ENCODE measurements at regions not wholly inside any gene's neighbourhood (a gene's known extent, or its start where the extent isn't known, plus 50 kb on each side); places are given as distances from the start of the nearest gene placed in this dataset.

DNA sequence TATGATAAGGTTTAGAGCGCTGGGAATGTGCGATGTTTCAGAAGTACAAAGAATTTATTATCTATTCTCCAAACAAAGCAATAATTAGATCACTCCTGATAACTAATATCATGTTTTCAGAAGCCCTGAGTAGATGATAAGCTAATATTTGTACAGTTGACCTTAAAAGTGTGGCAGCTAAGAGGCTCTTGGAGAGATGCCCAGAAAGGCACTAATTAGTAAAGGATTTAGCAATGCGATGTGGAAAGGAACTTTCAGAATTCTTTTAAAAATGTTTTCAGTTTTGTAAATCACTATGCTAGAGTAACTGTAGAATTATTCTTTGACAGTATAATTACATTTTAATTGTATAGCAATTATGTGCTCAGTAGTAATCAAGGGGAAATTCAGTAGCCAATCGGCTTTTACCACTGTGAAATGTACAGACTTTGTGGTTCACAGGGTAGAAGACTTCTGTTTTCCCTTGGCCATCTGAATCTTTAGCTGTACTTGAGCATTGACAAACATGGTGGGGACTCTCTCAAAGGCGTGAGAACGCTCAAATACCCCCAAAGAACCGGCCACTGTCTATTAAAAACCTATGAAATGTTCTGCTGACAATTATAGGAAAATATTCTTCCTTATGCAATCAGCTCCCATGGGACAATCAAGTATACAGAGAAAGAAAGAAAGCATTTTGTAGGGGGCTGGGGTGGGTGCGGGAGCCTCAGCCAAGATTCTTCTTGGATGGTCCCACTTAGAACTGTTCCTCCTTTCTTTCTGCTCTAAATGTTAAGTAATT is 262.8 kb upstream of the AGAP1 start:
- no peaks in the 10 kb centered on the region for H3K9me3 Mint-ChIP-seq (ENCODE audit: unreplicated experiment)
- ChIA-PET CTCF (interaction anchor here (0.6 kb wide), 1 partner anchor 1223 kb away, joined by 3 read pairs; no protein-coding TSS in a partner anchor), POLR2A (no interaction called here)
- Histone ChIP-seq H3K4me1 (no peaks in the 10 kb centered on the region), H3K9me3 (no peaks in the 10 kb centered on the region), H3K27me3 (replicated peaks; ENCODE audit: control insufficient read depth, insufficient read depth, low read length) (no peaks in the 10 kb centered on the region; the same call in 1 of the 2 replicates), H3K4me3 (ENCODE audit: low read depth, low read length) (no peak overlapping the region), H3K36me3 (ENCODE audit: control insufficient read depth, insufficient read depth, low read length) (no peaks in the 10 kb centered on the region)
- peaks cover 9% of the 10 kb centered on the region for H3K4me1 Mint-ChIP-seq (ENCODE audit: low read depth, unreplicated experiment)
- TF ChIP-seq, protein P1, sequence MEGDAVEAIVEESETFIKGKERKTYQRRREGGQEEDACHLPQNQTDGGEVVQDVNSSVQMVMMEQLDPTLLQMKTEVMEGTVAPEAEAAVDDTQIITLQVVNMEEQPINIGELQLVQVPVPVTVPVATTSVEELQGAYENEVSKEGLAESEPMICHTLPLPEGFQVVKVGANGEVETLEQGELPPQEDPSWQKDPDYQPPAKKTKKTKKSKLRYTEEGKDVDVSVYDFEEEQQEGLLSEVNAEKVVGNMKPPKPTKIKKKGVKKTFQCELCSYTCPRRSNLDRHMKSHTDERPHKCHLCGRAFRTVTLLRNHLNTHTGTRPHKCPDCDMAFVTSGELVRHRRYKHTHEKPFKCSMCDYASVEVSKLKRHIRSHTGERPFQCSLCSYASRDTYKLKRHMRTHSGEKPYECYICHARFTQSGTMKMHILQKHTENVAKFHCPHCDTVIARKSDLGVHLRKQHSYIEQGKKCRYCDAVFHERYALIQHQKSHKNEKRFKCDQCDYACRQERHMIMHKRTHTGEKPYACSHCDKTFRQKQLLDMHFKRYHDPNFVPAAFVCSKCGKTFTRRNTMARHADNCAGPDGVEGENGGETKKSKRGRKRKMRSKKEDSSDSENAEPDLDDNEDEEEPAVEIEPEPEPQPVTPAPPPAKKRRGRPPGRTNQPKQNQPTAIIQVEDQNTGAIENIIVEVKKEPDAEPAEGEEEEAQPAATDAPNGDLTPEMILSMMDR (IDR thresholded peaks at IDR 0.05; ENCODE audit: insufficient read depth in 1 of 2, low read depth in 1 of 2, low read length in 1 of 2, severe bottlenecking in 1 of 2, unreplicated experiment in 1 of 2), result no peak
- H3K27ac Mint-ChIP-seq (ENCODE audit: unreplicated experiment), result no peak overlapping the region
- H3K27me3 Mint-ChIP-seq (ENCODE audit: insufficient read depth, unreplicated experiment), result peaks cover 2% of the 10 kb centered on the region
- peak overlapping the region; percentile 17 for H3K4me3 Mint-ChIP-seq (ENCODE audit: unreplicated experiment)
- DNase-seq, result no peak
- H3K36me3 Mint-ChIP-seq (ENCODE audit: insufficient read depth, unreplicated experiment), result no peaks in the 10 kb centered on the region
- intact Hi-C loops (cut with micrococcal nuclease; ENCODE audit: unreplicated experiment), result no loop called here
- no TSS peak for BruUV-seq (replicated peaks)

GRCh38 chr2:235232449-235233433 is 261.1 kb upstream of the AGAP1 start:
- no TSS peak for BruUV-seq (replicated peaks)
- no peaks in the 10 kb centered on the region for H3K4me1 ChIP-seq
- H3K9me3 ChIP-seq, result no peaks in the 10 kb centered on the region
- no peak for DNase-seq
- H3K27me3 ChIP-seq (replicated peaks; ENCODE audit: control insufficient read depth, insufficient read depth, low read length), result no peaks in the 10 kb centered on the region
- ChIA-PET POLR2A (no interaction called here), CTCF (no interaction called here)
- TF ChIP-seq, protein P1 (IDR thresholded peaks at IDR 0.05; ENCODE audit: insufficient read depth in 1 of 2, low read depth in 1 of 2, low read length in 1 of 2, severe bottlenecking in 1 of 2, unreplicated experiment in 1 of 2), result no peak
- Mint-ChIP-seq H3K36me3 (ENCODE audit: insufficient read depth, unreplicated experiment) (no peaks in the 10 kb centered on the region), H3K9me3 (ENCODE audit: unreplicated experiment) (no peaks in the 10 kb centered on the region), H3K4me3 (ENCODE audit: unreplicated experiment) (no peak overlapping the region), H3K4me1 (ENCODE audit: low read depth, unreplicated experiment) (peaks cover 9% of the 10 kb centered on the region), H3K27ac (ENCODE audit: unreplicated experiment) (no peak overlapping the region), H3K27me3 (ENCODE audit: insufficient read depth, unreplicated experiment) (peaks cover under 1% of the 10 kb centered on the region)
- no peaks in the 10 kb centered on the region for H3K36me3 ChIP-seq (ENCODE audit: control insufficient read depth, insufficient read depth, low read length)
- no peak overlapping the region for H3K4me3 ChIP-seq (ENCODE audit: low read depth, low read length)
- intact Hi-C loops (cut with micrococcal nuclease; ENCODE audit: unreplicated experiment), result no loop called here

DNA sequence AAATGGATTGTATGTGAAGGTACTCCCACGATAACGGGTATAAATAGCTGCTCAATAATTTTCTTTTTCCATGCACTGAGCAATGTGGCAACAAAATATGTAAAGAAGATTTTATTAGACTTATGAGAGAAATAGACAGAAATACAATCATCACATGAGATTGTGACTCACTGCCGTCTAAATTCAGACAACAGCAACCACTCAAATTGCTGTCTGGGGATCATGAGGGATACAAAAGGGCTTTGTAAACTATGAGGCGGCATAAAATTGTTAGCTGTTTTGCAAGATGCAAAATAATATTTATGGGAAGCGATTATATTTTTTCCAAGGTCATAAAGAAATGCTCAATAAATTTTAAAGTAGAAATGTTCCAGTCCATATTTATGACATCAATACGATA is 259.1 kb upstream of the AGAP1 start:
- BruUV-seq (replicated peaks), result no TSS peak
- Mint-ChIP-seq H3K27me3 (ENCODE audit: insufficient read depth, unreplicated experiment) (no peaks in the 10 kb centered on the region), H3K4me3 (ENCODE audit: unreplicated experiment) (no peak overlapping the region), H3K4me1 (ENCODE audit: low read depth, unreplicated experiment) (peaks cover 13% of the 10 kb centered on the region), H3K36me3 (ENCODE audit: insufficient read depth, unreplicated experiment) (no peaks in the 10 kb centered on the region), H3K27ac (ENCODE audit: unreplicated experiment) (no peak overlapping the region), H3K9me3 (ENCODE audit: unreplicated experiment) (no peaks in the 10 kb centered on the region)
- POLR2A ChIA-PET, result no interaction called here
- CTCF ChIA-PET, result no interaction called here
- Histone ChIP-seq H3K27me3 (replicated peaks; ENCODE audit: control insufficient read depth, insufficient read depth, low read length) (no peaks in the 10 kb centered on the region), H3K9me3 (no peaks in the 10 kb centered on the region), H3K4me1 (no peaks in the 10 kb centered on the region), H3K36me3 (ENCODE audit: control insufficient read depth, insufficient read depth, low read length) (no peaks in the 10 kb centered on the region), H3K4me3 (ENCODE audit: low read depth, low read length) (no peak overlapping the region)
- intact Hi-C loops (cut with micrococcal nuclease; ENCODE audit: unreplicated experiment), result no loop called here
- TF ChIP-seq, protein P1 (IDR thresholded peaks at IDR 0.05; ENCODE audit: insufficient read depth in 1 of 2, low read depth in 1 of 2, low read length in 1 of 2, severe bottlenecking in 1 of 2, unreplicated experiment in 1 of 2), result no peak
- DNase-seq, result no peak
